ENCODE measurements at regions not wholly inside any gene's neighbourhood (a gene's known extent, or its start where the extent isn't known, plus 50 kb on each side); places are given as distances from the start of the nearest gene placed in this dataset.

DNA sequence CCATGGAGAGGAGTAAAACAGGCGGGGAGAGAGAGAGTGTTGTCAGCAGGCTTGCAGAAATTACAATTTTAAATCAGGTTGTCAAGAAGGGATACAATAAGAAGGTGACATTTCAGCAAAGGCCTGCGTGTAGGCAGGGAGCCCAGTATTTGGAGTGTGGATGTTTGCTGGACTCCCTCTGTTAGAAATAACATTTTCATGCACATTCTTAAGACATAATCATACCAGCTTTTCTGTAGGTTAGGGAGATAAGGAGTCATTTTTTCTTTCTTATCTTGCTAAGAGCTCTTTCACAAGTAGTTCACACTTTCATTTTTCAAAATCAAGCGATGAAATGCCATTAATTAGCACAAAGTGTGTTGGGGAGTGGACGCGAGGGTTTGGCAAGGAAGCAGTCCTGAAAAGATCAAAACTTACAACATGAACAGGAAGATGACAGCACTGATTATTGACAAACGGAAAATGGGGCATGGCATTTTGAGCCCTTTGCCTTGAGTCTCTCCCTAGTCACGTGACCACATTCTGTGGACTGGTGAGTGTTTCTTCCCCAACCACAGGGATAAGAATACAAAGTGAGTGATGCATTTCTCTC is 160.2 kb downstream of the DAD1 start:
- no peaks in the 10 kb centered on the region for H3K9me3 ChIP-seq
- no peaks in the 10 kb centered on the region for H3K27me3 ChIP-seq
- no peak for TF ChIP-seq POLR2A (IDR thresholded peaks at IDR 0.05)
- TF ChIP-seq, protein P1, sequence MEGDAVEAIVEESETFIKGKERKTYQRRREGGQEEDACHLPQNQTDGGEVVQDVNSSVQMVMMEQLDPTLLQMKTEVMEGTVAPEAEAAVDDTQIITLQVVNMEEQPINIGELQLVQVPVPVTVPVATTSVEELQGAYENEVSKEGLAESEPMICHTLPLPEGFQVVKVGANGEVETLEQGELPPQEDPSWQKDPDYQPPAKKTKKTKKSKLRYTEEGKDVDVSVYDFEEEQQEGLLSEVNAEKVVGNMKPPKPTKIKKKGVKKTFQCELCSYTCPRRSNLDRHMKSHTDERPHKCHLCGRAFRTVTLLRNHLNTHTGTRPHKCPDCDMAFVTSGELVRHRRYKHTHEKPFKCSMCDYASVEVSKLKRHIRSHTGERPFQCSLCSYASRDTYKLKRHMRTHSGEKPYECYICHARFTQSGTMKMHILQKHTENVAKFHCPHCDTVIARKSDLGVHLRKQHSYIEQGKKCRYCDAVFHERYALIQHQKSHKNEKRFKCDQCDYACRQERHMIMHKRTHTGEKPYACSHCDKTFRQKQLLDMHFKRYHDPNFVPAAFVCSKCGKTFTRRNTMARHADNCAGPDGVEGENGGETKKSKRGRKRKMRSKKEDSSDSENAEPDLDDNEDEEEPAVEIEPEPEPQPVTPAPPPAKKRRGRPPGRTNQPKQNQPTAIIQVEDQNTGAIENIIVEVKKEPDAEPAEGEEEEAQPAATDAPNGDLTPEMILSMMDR (IDR thresholded peaks at IDR 0.05) = no peak
- no peak for TF ChIP-seq POLR2AphosphoS5 (IDR thresholded peaks at IDR 0.05; ENCODE audit: insufficient read depth in 1 of 2, low read depth in 1 of 2)
- intact Hi-C loops (cut with DNase I) = no loop called here
- H3K4me1 ChIP-seq = peaks cover 39% of the 10 kb centered on the region
- DNase-seq (ENCODE audit: extremely low spot score in 2 of 2) = no peak
- no peaks in the 10 kb centered on the region for H3K36me3 ChIP-seq
- no peak overlapping the region for H3K4me3 ChIP-seq
- H3K27ac ChIP-seq = peak overlapping the region; percentile 68

DNA sequence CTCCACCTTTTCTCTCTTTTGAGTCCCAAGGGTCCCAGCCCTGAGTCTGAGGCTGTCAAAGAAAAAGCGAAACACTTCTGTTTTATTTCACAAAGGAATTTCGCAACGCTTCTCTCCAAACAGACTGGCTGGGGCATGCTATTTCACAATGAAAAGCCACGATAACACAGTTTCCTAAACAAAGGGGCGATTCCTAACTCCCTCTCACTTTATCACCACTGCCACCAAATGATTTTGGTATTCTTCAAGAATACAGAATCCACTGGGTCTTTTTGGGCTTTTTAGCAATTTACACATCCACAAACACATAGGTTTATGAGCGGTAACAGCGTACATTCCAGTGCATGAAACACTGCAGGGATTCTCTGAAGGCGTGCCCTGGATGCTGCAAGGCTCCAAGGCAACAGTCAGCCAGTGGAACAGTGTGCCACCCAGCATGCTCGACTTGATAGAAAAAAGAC is 161.2 kb downstream of the DAD1 start:
- TF ChIP-seq POLR2AphosphoS5 (IDR thresholded peaks at IDR 0.05; ENCODE audit: insufficient read depth in 1 of 2, low read depth in 1 of 2) = peak in 1 of 2 donors; percentile 75
- TF ChIP-seq, protein P1 (IDR thresholded peaks at IDR 0.05) = no peak
- H3K27me3 ChIP-seq = no peaks in the 10 kb centered on the region
- H3K27ac ChIP-seq = peak overlapping the region; percentile 68
- no peak overlapping the region for H3K4me3 ChIP-seq
- no peak for DNase-seq (ENCODE audit: extremely low spot score in 2 of 2)
- no peaks in the 10 kb centered on the region for H3K9me3 ChIP-seq
- no peaks in the 10 kb centered on the region for H3K36me3 ChIP-seq
- intact Hi-C loops (cut with DNase I) = no loop called here
- peaks cover 30% of the 10 kb centered on the region for H3K4me1 ChIP-seq

GRCh38 chr14:22426711-22427110 is 162.3 kb downstream of the DAD1 start:
- intact Hi-C loops (cut with DNase I) = no loop called here
- no peak for DNase-seq (ENCODE audit: extremely low spot score in 2 of 2)
- TF ChIP-seq, protein P1 (IDR thresholded peaks at IDR 0.05) = no peak
- TF ChIP-seq POLR2AphosphoS5 (IDR thresholded peaks at IDR 0.05; ENCODE audit: insufficient read depth in 1 of 2, low read depth in 1 of 2) = no peak
- TF ChIP-seq POLR2A (IDR thresholded peaks at IDR 0.05) = no peak
- peaks cover 21% of the 10 kb centered on the region for H3K4me1 ChIP-seq
- no peak overlapping the region for H3K27ac ChIP-seq
- no peaks in the 10 kb centered on the region for H3K36me3 ChIP-seq
- H3K9me3 ChIP-seq = no peaks in the 10 kb centered on the region
- H3K27me3 ChIP-seq = no peaks in the 10 kb centered on the region
- H3K4me3 ChIP-seq = no peak overlapping the region

DNA sequence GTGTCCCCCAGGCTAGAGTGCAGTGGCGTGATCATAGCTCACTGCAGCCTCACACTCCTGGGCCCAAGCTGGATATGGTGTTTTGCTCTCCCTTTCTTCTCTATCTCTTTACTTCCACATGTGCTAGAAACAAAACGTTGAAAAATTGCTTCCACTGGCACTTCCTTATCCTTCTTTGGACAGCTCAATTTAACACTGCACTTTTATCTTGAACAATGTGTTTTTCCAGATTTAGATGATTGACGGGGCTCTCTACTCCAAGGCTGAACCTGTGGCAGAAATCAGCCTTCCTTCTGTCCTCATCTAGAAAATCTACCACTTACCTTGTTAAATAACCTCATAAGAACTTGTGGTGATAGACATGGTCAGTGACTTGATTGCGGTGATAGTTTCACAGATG is 165.1 kb downstream of the DAD1 start:
- intact Hi-C loops (cut with DNase I) = no loop called here
- TF ChIP-seq POLR2AphosphoS5 (IDR thresholded peaks at IDR 0.05; ENCODE audit: insufficient read depth in 1 of 2, low read depth in 1 of 2) (no peak), POLR2A (IDR thresholded peaks at IDR 0.05) (no peak)
- TF ChIP-seq, protein P1 (IDR thresholded peaks at IDR 0.05) = no peak
- Histone ChIP-seq H3K9me3 (no peaks in the 10 kb centered on the region), H3K27me3 (no peaks in the 10 kb centered on the region), H3K27ac (no peak overlapping the region), H3K4me1 (peaks cover 16% of the 10 kb centered on the region), H3K4me3 (no peak overlapping the region), H3K36me3 (no peaks in the 10 kb centered on the region)
- DNase-seq (ENCODE audit: extremely low spot score in 2 of 2) = no peak

DNA sequence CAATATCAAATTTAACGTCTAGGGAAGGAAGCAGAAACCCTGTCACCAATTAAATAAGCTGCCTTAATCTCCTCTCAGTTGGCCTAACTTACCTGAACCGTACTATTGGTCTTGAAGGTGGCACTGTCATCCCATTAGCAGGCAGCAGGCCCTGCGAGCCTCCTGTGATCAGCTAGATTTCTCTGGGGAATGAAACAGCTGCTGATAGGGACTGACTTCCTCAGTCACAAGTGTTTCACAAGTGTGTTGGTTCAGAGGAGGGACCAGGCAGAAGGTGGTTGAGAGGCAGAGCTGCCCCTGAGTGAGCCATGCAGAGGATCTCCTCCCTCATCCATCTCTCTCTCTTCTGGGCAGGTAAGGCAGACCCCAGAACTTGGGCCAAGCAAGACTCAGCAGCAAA is 166.8 kb downstream of the DAD1 start:
- peaks cover 1% of the 10 kb centered on the region for H3K4me1 ChIP-seq
- no peak overlapping the region for H3K27ac ChIP-seq
- no peaks in the 10 kb centered on the region for H3K36me3 ChIP-seq
- no peak overlapping the region for H3K4me3 ChIP-seq
- H3K27me3 ChIP-seq = no peaks in the 10 kb centered on the region
- no peak for TF ChIP-seq POLR2AphosphoS5 (IDR thresholded peaks at IDR 0.05; ENCODE audit: insufficient read depth in 1 of 2, low read depth in 1 of 2)
- TF ChIP-seq POLR2A (IDR thresholded peaks at IDR 0.05) = no peak
- TF ChIP-seq, protein P1 (IDR thresholded peaks at IDR 0.05) = no peak
- no peak for DNase-seq (ENCODE audit: extremely low spot score in 2 of 2)
- H3K9me3 ChIP-seq = no peaks in the 10 kb centered on the region
- intact Hi-C loops (cut with DNase I) = no loop called here

All from vagina (tissue), 2 donors.